IMR-90 (cell line): ENCODE measurements at regions not wholly inside any gene's neighbourhood (a gene's known extent, or its start where the extent isn't known, plus 50 kb on each side); places are given as distances from the start of the nearest gene placed in this dataset.

Experiments
- ATAC-seq: fragments of 200-7000 bp; cut with Tn5 transposase; 2 replicates; pipeline ENCODE4 v1.9.1; 2020; ENCODE audit warnings: low read depth, mild to moderate bottlenecking, moderate library complexity
- BruUV-seq: library from RNA; stranded (reverse); fragments of 400-500 nt; replicated peaks from 2 replicates; lab custom pipeline; 2021; lab: Mats Ljungman, UMichigan
- CTCF ChIA-PET: fragments of 300-600 bp; formaldehyde crosslinking; extraction: SDS; loops from one replicate; lab custom pipeline; 2021; ENCODE audit warnings: antibody characterized with exemption; lab: Yijun Ruan, JAX
- POLR2A ChIA-PET: fragments of 300-600 bp; sonication (Branson Sonifier 250); formaldehyde crosslinking; loops from one replicate; lab custom pipeline; 2022; ENCODE audit warnings: antibody characterized with exemption; ENCODE audit not compliant: unreplicated experiment; lab: Charles Lee
- DNase-seq: peaks from one replicate; pipeline ENCODE4 v3.0.0; 2013
- H2AFZ ChIP-seq: replicated peaks from 2 replicates; pipeline ENCODE3; 2013; ENCODE audit warnings: low read length, mild to moderate bottlenecking; ENCODE audit not compliant: poor library complexity
- H2AK5ac ChIP-seq: 2 replicates; pipeline ENCODE4 v1.6.1; 2013; ENCODE audit warnings: low read depth, low read length, inconsistent platforms
- H2AK9ac ChIP-seq: replicated peaks from 2 replicates; pipeline ENCODE3; 2013; ENCODE audit warnings: mild to moderate bottlenecking, low read depth, low read length, moderate library complexity; ENCODE audit not compliant: poor library complexity
- H2BK120ac ChIP-seq: 2 replicates; pipeline ENCODE4 v1.6.1; 2013; ENCODE audit warnings: low read depth, low read length, inconsistent platforms
- H2BK15ac ChIP-seq: 3 replicates; pipeline ENCODE4 v1.6.1; 2013; ENCODE audit warnings: low read depth, low read length, inconsistent platforms
- H2BK20ac ChIP-seq: 2 replicates; pipeline ENCODE4 v1.6.1; 2013; ENCODE audit warnings: low read depth, mild to moderate bottlenecking, inconsistent platforms, low read length, moderate library complexity
- H2BK5ac ChIP-seq: 2 replicates; pipeline ENCODE4 v1.6.1; 2013; ENCODE audit warnings: mild to moderate bottlenecking, low read depth, low read length, inconsistent platforms; ENCODE audit not compliant: poor library complexity, severe bottlenecking
- H3K14ac ChIP-seq: replicated peaks from 2 replicates; pipeline ENCODE4 v1.6.1; 2013; ENCODE audit warnings: low read depth, low read length, inconsistent platforms
- H3K18ac ChIP-seq: 2 replicates; pipeline ENCODE4 v1.6.1; 2013; ENCODE audit warnings: low read depth, low read length, control low read depth
- H3K23ac ChIP-seq: 2 replicates; pipeline ENCODE4 v1.6.1; 2013; ENCODE audit warnings: low read depth, low read length, inconsistent platforms
- H3K27ac ChIP-seq: 2 replicates; pipeline ENCODE4 v1.5.1; 2013; ENCODE audit warnings: mild to moderate bottlenecking, control low read depth, low read length; ENCODE audit not compliant: insufficient read depth
- H3K27me3 ChIP-seq: 2 replicates; pipeline ENCODE4 v1.6.1; 2013; ENCODE audit warnings: low read length; ENCODE audit not compliant: control insufficient read depth, insufficient read depth
- H3K36me3 ChIP-seq: 2 replicates; pipeline ENCODE4 v1.6.1; 2013; ENCODE audit warnings: low read length, mixed read lengths; ENCODE audit not compliant: control insufficient read depth, insufficient read depth
- H3K4ac ChIP-seq: 2 replicates; pipeline ENCODE4 v1.6.1; 2013; ENCODE audit warnings: low read depth, low read length, inconsistent platforms
- H3K4me1 ChIP-seq: 2 replicates; pipeline ENCODE4 v1.6.1; 2013; ENCODE audit warnings: low read length, mixed read lengths; ENCODE audit not compliant: control insufficient read depth, insufficient read depth
- H3K4me2 ChIP-seq: 2 replicates; pipeline ENCODE4 v1.6.1; 2013; ENCODE audit warnings: low read depth, mild to moderate bottlenecking, control low read depth, low read length, moderate library complexity
- H3K4me3 ChIP-seq: 2 replicates; pipeline ENCODE4 v1.5.1; 2013; ENCODE audit warnings: low read depth, mild to moderate bottlenecking, control low read depth, low read length, moderate library complexity; ENCODE audit not compliant: insufficient read depth
- H3K56ac ChIP-seq: 2 replicates; pipeline ENCODE4 v1.6.1; 2013; ENCODE audit warnings: low read length, inconsistent platforms; ENCODE audit not compliant: insufficient read depth; ENCODE audit errors: extremely low read depth
- H3K79me1 ChIP-seq, 2 experiments: 2 replicates each; pipeline ENCODE4 v1.6.1; 2013; ENCODE audit warnings: low read length in 2 of 2, inconsistent platforms in 1 of 2, low read depth in 1 of 2
- H3K9ac ChIP-seq: 2 replicates; pipeline ENCODE4 v1.6.1; 2013; ENCODE audit warnings: low read depth, low read length, control low read depth
- H3K9me1 ChIP-seq: 2 replicates; pipeline ENCODE4 v1.6.1; 2013; ENCODE audit warnings: low read length, inconsistent platforms; ENCODE audit not compliant: insufficient read depth
- H3K9me3 ChIP-seq: 2 replicates; pipeline ENCODE4 v1.6.1; 2013; ENCODE audit warnings: low read length; ENCODE audit not compliant: control insufficient read depth, insufficient read depth
- H4K20me1 ChIP-seq: 2 replicates; pipeline ENCODE4 v1.6.1; 2013; ENCODE audit warnings: low read length, inconsistent platforms; ENCODE audit not compliant: insufficient read depth
- H4K5ac ChIP-seq: 2 replicates; pipeline ENCODE4 v1.6.1; 2013; ENCODE audit warnings: mild to moderate bottlenecking, low read depth, low read length, control low read depth
- H4K8ac ChIP-seq, 2 experiments: 2 replicates each; pipeline ENCODE4 v1.6.1; 2013; ENCODE audit warnings: low read depth in 2 of 2, low read length in 2 of 2, control low read depth in 1 of 2, inconsistent platforms in 1 of 2
- H4K91ac ChIP-seq: 2 replicates; pipeline ENCODE4 v1.6.1; 2013; ENCODE audit warnings: low read depth, low read length, inconsistent platforms; ENCODE audit not compliant: insufficient read depth
- BHLHE40 ChIP-seq: fragments of 150-350 bp; IDR thresholded peaks from 2 replicates; pipeline ENCODE4 v1.6.1; 2016; ENCODE audit warnings: mild to moderate bottlenecking, low read depth, low read length
- CHD1 ChIP-seq: IDR thresholded peaks from 2 replicates; pipeline ENCODE4 v1.6.1; 2012; ENCODE audit warnings: low read depth, low read length, improper control_type of control experiment
- USF2 ChIP-seq: fragments of 150-350 bp; IDR thresholded peaks from 2 replicates; pipeline ENCODE4 v1.6.1; 2017; ENCODE audit warnings: mild to moderate bottlenecking, antibody characterized with exemption, low read length, low read depth
- WGBS, 2 experiments: methylation state at CpG; one replicate each; pipeline versions ENCODE4 v1.1.5 to v1.1.7; 2013; ENCODE audit warnings: missing lambda C conversion rate in 2 of 2; ENCODE audit not compliant: insufficient read length in 1 of 2; ENCODE audit errors: extremely low coverage in 2 of 2; 5-methylcytosine and 5-hydroxymethylcytosine counted together
- dilution Hi-C: fragments of 300-500 bp; cut with HindIII; formaldehyde crosslinking; loops from one replicate; pipeline ENCODE4 v1.14.3; 2018; ENCODE audit warnings: low sequenced_read_pairs; ENCODE audit not compliant: unreplicated experiment
- in situ Hi-C: fragments of 300-500 bp; cut with MboI; formaldehyde crosslinking; loops from 3 replicates; pipeline ENCODE4 v1.14.3; 2019; ENCODE audit warnings: low sequenced_read_pairs, inconsistent platforms, mixed read lengths
- intact Hi-C: fragments of 100-400 bp; cut with micrococcal nuclease; formaldehyde crosslinking; loops from 2 replicates; pipeline ENCODE4 v1.10.0; 2022

- BruUV-seq = no TSS peak
- in situ Hi-C loops = no loop called here
- Histone ChIP-seq H3K56ac (no peak overlapping the region), H3K27ac (no peak overlapping the region), H3K4me2 (no peak overlapping the region), H2AK5ac (no peak overlapping the region), H3K79me1 (peaks cover 15 to 17% of the 10 kb centered on the region in 2 experiments; a peak in 3 of 4 replicates), H4K20me1 (no peaks in the 10 kb centered on the region), H3K14ac (no peak overlapping the region), H2BK5ac (no peak overlapping the region), H3K9me1 (0 out of 2 replicates have a peak, but pooled peaks cover 3% of the 10 kb centered on the region), H2BK20ac (no peak overlapping the region), H4K91ac (no peak overlapping the region), H3K23ac (no peak overlapping the region), H2BK120ac (no peak overlapping the region), H2BK15ac (no peak overlapping the region), H4K5ac (no peak overlapping the region), H3K18ac (no peak overlapping the region), H3K4ac (no peak overlapping the region), H2AFZ (no peak overlapping the region), H3K27me3 (no peaks in the 10 kb centered on the region), H3K4me1 (no peaks in the 10 kb centered on the region), H4K8ac (no peak overlapping the region), H2AK9ac (no peak overlapping the region), H3K4me3 (no peak overlapping the region), H3K36me3 (no peaks in the 10 kb centered on the region), H3K9me3 (no peaks in the 10 kb centered on the region), H3K9ac (no peak overlapping the region)
- dilution Hi-C loops = no loop called here
- 93% methylated on average over 2 of the region's 7 CpGs; no CpG with 5 or more reads in 1 of the 2 experiments for WGBS, 2 experiments
- ChIA-PET POLR2A (no interaction called here), CTCF (no interaction called here)
- DNase-seq = no peak
- TF ChIP-seq USF2 (no peak), CHD1 (no peak), BHLHE40 (no peak)
- no peak for ATAC-seq
- intact Hi-C loops = no loop called here
These were observed 673.4 kb upstream of the ARGLU1 start for GRCh38 chr13:107241381-107241780.
